ELF-1 (cell line): ENCODE measurements at regions not wholly inside any gene's neighbourhood (a gene's known extent, or its start where the extent isn't known, plus 50 kb on each side); places are given as distances from the start of the nearest gene placed in this dataset.
A peak's percentile ranks its signal among the peaks of the same experiment; 100 is the strongest.
"Not testable (repeated sequence)": the region's sequence is repeated elsewhere in the genome, so short reads cannot be mapped to it uniquely, and the experiment has no call there.

Experiments used
- DNase-seq: peaks from one replicate; pipeline ENCODE4 v3.0.0-alpha.2; 2016; ENCODE audit warnings: low read depth, low spot score

- no peak for DNase-seq
Measured at GRCh38 chrX:13188731-13189309, 131.0 kb downstream of the ATXN3L start.

- DNase-seq = not testable (repeated sequence)
Measured at GRCh38 chrX:13186643-13187042, 133.2 kb downstream of the ATXN3L start.

GRCh38 chrX:13180807-13181206 is 136.4 kb upstream of the FAM9C start:
- DNase-seq = no peak

GRCh38 chrX:13179586-13179985 is 135.2 kb upstream of the FAM9C start:
- no peak for DNase-seq

GRCh38 chrX:13179100-13179499 is 134.7 kb upstream of the FAM9C start:
- peak; percentile 50 for DNase-seq

- no peak for DNase-seq
Measured at GRCh38 chrX:13177921-13178566, 133.6 kb upstream of the FAM9C start.

- no peak for DNase-seq
Measured at GRCh38 chrX:13175056-13175455, 130.6 kb upstream of the FAM9C start.

GRCh38 chrX:13170966-13171558 is 126.6 kb upstream of the FAM9C start:
- DNase-seq = no peak

- no peak for DNase-seq
Measured at GRCh38 chrX:13169684-13170083, 125.3 kb upstream of the FAM9C start.

GRCh38 chrX:13168269-13168668 is 123.8 kb upstream of the FAM9C start:
- no peak for DNase-seq

- DNase-seq = peak; percentile 79
Measured at GRCh38 chrX:13167481-13168231, 123.2 kb upstream of the FAM9C start.

- peak; percentile 22 for DNase-seq
Measured at GRCh38 chrX:13165266-13166189, 121.1 kb upstream of the FAM9C start.

- DNase-seq = peak; percentile 59
Measured at GRCh38 chrX:13164611-13165010, 120.2 kb upstream of the FAM9C start.

GRCh38 chrX:13162772-13163410 is 118.5 kb upstream of the FAM9C start:
- DNase-seq = no peak

- no peak for DNase-seq
Measured at GRCh38 chrX:13159886-13160285, 115.5 kb upstream of the FAM9C start.

GRCh38 chrX:13158911-13159310 is 114.5 kb upstream of the FAM9C start:
- DNase-seq = no peak

- DNase-seq = not testable (repeated sequence)
Measured at GRCh38 chrX:13155550-13155949, 111.1 kb upstream of the FAM9C start.

- no peak for DNase-seq
Measured at GRCh38 chrX:13153796-13154195, 109.4 kb upstream of the FAM9C start.

- DNase-seq = no peak
Measured at GRCh38 chrX:13152518-13153185, 108.2 kb upstream of the FAM9C start.

GRCh38 chrX:13151828-13152517 is 107.6 kb upstream of the FAM9C start:
- peak; percentile 19 for DNase-seq
